Keratinocyte (primary cell): ENCODE measurements at regions not wholly inside any gene's neighbourhood (a gene's known extent, or its start where the extent isn't known, plus 50 kb on each side); places are given as distances from the start of the nearest gene placed in this dataset.

ENCODE experiments used
- DNase-seq: peaks from one replicate; pipeline ENCODE4 v3.0.0-alpha.2; 2011; ENCODE audit warnings: low read depth, missing footprints, low spot score
- FAIRE-seq: peaks from 2 replicates; lab custom pipeline; 2011; peaks lifted over from hg19 to GRCh38; lab: Jason Lieb, UNC
- H2AFZ ChIP-seq: 2 replicates; pipeline ENCODE4 v1.6.0; 2012; ENCODE audit warnings: low read length, control low read depth, inconsistent platforms; ENCODE audit not compliant: control insufficient read depth
- H3K27ac ChIP-seq: 2 replicates; pipeline ENCODE4 v1.5.1; 2011; ENCODE audit warnings: low read length; ENCODE audit not compliant: control insufficient read depth, insufficient read depth
- H3K27me3 ChIP-seq: 3 replicates; pipeline ENCODE4 v1.6.0; 2011; ENCODE audit warnings: low read length; ENCODE audit not compliant: control insufficient read depth, insufficient read depth; ENCODE audit errors: extremely low read depth
- H3K36me3 ChIP-seq, 2 experiments: 2 replicates in 1 of 2; 3 replicates in 1 of 2; pipeline ENCODE4 v1.5.1; 2011; ENCODE audit warnings: low read length in 2 of 2, mild to moderate bottlenecking in 1 of 2; ENCODE audit not compliant: control insufficient read depth in 2 of 2, insufficient read depth in 2 of 2; ENCODE audit errors: extremely low read depth in 1 of 2
- H3K4me1 ChIP-seq: 3 replicates; pipeline ENCODE4 v1.5.1; 2011; ENCODE audit warnings: low read length; ENCODE audit not compliant: control insufficient read depth, insufficient read depth; ENCODE audit errors: extremely low read depth
- H3K4me2 ChIP-seq: 3 replicates; pipeline ENCODE4 v1.6.0; 2011; ENCODE audit warnings: low read depth, low read length; ENCODE audit not compliant: control insufficient read depth, insufficient read depth; ENCODE audit errors: extremely low read depth
- H3K4me3 ChIP-seq, 3 experiments: fragments of 200-600 bp in 1 of 3; sonication (generic) in 1 of 3; 2 replicates in 2 of 3; 3 replicates in 1 of 3; pipeline ENCODE4 v1.5.1; 2011 to 2016; ENCODE audit warnings: low read length in 3 of 3, mild to moderate bottlenecking in 3 of 3, control low read depth in 2 of 3, inconsistent platforms in 1 of 3, low read depth in 1 of 3, mixed read lengths in 1 of 3, mixed run types in 1 of 3, moderate library complexity in 1 of 3; ENCODE audit not compliant: control insufficient read depth in 2 of 3, insufficient read depth in 2 of 3; ENCODE audit errors: extremely low read depth in 1 of 3
- H3K79me2 ChIP-seq: 2 replicates; pipeline ENCODE4 v1.6.0; 2012; ENCODE audit warnings: low read length; ENCODE audit not compliant: control insufficient read depth, insufficient read depth
- H3K9ac ChIP-seq: 3 replicates; pipeline ENCODE4 v1.6.0; 2011; ENCODE audit warnings: low read length; ENCODE audit not compliant: control insufficient read depth, insufficient read depth; ENCODE audit errors: extremely low read depth
- H3K9me1 ChIP-seq: 3 replicates; pipeline ENCODE4 v1.6.0; 2011; ENCODE audit warnings: low read length; ENCODE audit not compliant: control insufficient read depth, insufficient read depth; ENCODE audit errors: extremely low read depth
- H3K9me3 ChIP-seq: 2 replicates; pipeline ENCODE4 v1.5.1; 2012; ENCODE audit warnings: low read depth, low read length; ENCODE audit not compliant: control insufficient read depth
- H4K20me1 ChIP-seq: 3 replicates; pipeline ENCODE4 v1.6.0; 2011; ENCODE audit warnings: low read length; ENCODE audit not compliant: control insufficient read depth, insufficient read depth; ENCODE audit errors: extremely low read depth
- EZH2 ChIP-seq: IDR thresholded peaks from one replicate; pipeline ENCODE4 v1.6.1; 2012; ENCODE audit warnings: inconsistent platforms, mild to moderate bottlenecking, low read length, moderate library complexity
- dilution Hi-C: fragments of 300-500 bp; cut with MboI; formaldehyde crosslinking; loops from one replicate; pipeline ENCODE4 v1.7.0; 2020; ENCODE audit warnings: low sequenced_read_pairs; ENCODE audit not compliant: extremely low pct_ligation_motif_present
- TF ChIP-seq, protein P1 (sequence below), 3 experiments: IDR thresholded peaks in 1 of 3; conservative IDR thresholded peaks in 1 of 3; optimal IDR thresholded peaks in 1 of 3; 2 replicates in 2 of 3; 3 replicates in 1 of 3; pipeline versions ENCODE3 to v1.5.1; 2011; ENCODE audit warnings: low read length in 3 of 3, mild to moderate bottlenecking in 3 of 3, moderate library complexity in 2 of 3, control low read depth in 1 of 3, inconsistent platforms in 1 of 3; ENCODE audit not compliant: insufficient read depth in 2 of 3; ENCODE audit errors: extremely low read depth in 1 of 3

DNA sequence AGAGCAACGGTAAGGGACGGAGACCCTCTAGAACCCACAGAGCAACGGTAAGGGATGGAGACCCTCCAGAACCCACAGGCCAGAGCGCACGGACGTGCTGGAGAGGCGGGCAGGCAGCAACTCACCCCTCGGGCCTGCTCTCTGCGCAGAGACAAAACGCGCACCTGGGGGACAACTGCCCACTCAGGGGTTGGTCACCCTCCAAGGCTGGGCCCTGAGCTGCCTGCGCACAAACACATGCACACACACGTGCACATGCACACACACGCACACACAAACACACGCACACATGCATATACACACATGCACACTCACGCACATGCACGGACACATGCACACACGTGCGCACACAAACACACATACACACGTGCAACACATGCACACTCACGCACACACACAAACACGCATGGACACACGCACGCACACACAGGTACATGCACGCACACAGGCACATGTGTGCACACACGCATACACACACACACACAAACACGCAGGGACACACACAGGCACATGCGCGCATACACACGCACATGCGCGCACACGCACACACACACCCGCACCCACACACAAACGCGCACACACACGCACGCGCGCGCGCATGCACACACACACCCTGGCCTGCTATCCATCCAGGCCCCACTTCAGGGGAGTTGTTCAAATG is 88.3 kb downstream of the NCOR2 start:
- Histone ChIP-seq H3K9me3 (no peaks in the 10 kb centered on the region), H2AFZ (no peak overlapping the region), H3K4me2 (no peak overlapping the region), H3K4me1 (peaks cover 8% of the 10 kb centered on the region), H3K9me1 (no peaks in the 10 kb centered on the region), H3K9ac (no peak overlapping the region), H3K27ac (no peak overlapping the region), H3K4me3 (no peak overlapping the region), H3K79me2 (peaks cover 20% of the 10 kb centered on the region), H3K36me3 (peaks cover 22 to 35% of the 10 kb centered on the region in 2 experiments), H3K27me3 (no peaks in the 10 kb centered on the region), H4K20me1 (peaks cover 18% of the 10 kb centered on the region)
- dilution Hi-C loops = no loop called here
- DNase-seq (no peak), FAIRE-seq (no peak)
- TF ChIP-seq EZH2 = no peak
- TF ChIP-seq, protein P1, sequence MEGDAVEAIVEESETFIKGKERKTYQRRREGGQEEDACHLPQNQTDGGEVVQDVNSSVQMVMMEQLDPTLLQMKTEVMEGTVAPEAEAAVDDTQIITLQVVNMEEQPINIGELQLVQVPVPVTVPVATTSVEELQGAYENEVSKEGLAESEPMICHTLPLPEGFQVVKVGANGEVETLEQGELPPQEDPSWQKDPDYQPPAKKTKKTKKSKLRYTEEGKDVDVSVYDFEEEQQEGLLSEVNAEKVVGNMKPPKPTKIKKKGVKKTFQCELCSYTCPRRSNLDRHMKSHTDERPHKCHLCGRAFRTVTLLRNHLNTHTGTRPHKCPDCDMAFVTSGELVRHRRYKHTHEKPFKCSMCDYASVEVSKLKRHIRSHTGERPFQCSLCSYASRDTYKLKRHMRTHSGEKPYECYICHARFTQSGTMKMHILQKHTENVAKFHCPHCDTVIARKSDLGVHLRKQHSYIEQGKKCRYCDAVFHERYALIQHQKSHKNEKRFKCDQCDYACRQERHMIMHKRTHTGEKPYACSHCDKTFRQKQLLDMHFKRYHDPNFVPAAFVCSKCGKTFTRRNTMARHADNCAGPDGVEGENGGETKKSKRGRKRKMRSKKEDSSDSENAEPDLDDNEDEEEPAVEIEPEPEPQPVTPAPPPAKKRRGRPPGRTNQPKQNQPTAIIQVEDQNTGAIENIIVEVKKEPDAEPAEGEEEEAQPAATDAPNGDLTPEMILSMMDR (optimal IDR thresholded peaks at IDR 0.05 in 1 of 3, IDR thresholded peaks at IDR 0.05 in 1 of 3, conservative IDR thresholded peaks at IDR 0.05 in 1 of 3; ENCODE audit: extremely low read depth in 1 of 3, insufficient read depth in 2 of 3, low read length in 3 of 3) = no peak

DNA sequence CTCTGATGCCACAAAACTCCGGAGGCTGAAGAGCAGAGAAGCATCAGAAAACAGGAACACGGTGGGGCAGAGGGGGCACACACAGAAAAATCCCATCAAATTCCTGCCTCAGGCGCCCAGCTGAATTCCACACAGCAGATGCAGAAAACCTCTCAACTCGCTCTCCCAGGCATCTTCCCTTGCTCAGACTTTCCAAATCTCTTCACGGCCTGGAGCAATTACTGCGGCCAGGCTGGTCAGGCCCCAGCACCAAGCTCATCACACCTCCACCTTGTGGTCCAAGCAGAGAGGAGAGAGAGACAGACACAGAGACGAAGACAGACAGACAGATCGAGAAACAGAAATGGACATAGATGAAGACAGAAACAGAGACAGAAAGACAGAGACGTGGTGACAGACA is 89.0 kb downstream of the NCOR2 start:
- Histone ChIP-seq H3K9me1 (no peaks in the 10 kb centered on the region), H3K27ac (no peak overlapping the region), H3K9ac (no peak overlapping the region), H3K9me3 (no peaks in the 10 kb centered on the region), H3K27me3 (no peaks in the 10 kb centered on the region), H3K36me3 (peaks cover 27 to 29% of the 10 kb centered on the region in 2 experiments), H4K20me1 (peaks cover 15% of the 10 kb centered on the region), H3K4me2 (no peak overlapping the region), H3K4me3 (no peak overlapping the region), H3K4me1 (peaks cover 8% of the 10 kb centered on the region), H2AFZ (no peak overlapping the region), H3K79me2 (peaks cover 20% of the 10 kb centered on the region)
- no peak for DNase-seq
- dilution Hi-C loops = no loop called here
- FAIRE-seq = no peak
- TF ChIP-seq, protein P1 (optimal IDR thresholded peaks at IDR 0.05 in 1 of 3, IDR thresholded peaks at IDR 0.05 in 1 of 3, conservative IDR thresholded peaks at IDR 0.05 in 1 of 3; ENCODE audit: extremely low read depth in 1 of 3, insufficient read depth in 2 of 3, low read length in 3 of 3) = no peak
- no peak for TF ChIP-seq EZH2
